ENCODE measurements at regions not wholly inside any gene's neighbourhood (a gene's known extent, or its start where the extent isn't known, plus 50 kb on each side); places are given as distances from the start of the nearest gene placed in this dataset.
A peak's percentile ranks its signal among the peaks of the same experiment; 100 is the strongest.
"Not testable (repeated sequence)": the region's sequence is repeated elsewhere in the genome, so short reads cannot be mapped to it uniquely, and the experiment has no call there.

- DNase-seq: no peak
These were observed 103.8 kb upstream of the COPS8 start for GRCh38 chr2:236981701-236982485.

GRCh38 chr2:236982693-236983455 is 102.8 kb upstream of the COPS8 start:
- DNase-seq: no peak

- DNase-seq: no peak
These were observed 101.6 kb upstream of the COPS8 start for GRCh38 chr2:236984046-236984445.

- DNase-seq: no peak
These were observed 99.8 kb upstream of the COPS8 start for GRCh38 chr2:236985761-236986339.

GRCh38 chr2:236986524-236987330 is 99.0 kb upstream of the COPS8 start:
- DNase-seq: no peak

- no peak for DNase-seq
These were observed 97.5 kb upstream of the COPS8 start for GRCh38 chr2:236988216-236988615.

- DNase-seq: peak; percentile 66 to 78 (median 77)
These were observed 96.7 kb upstream of the COPS8 start for GRCh38 chr2:236988690-236989624.

GRCh38 chr2:236990552-236990951 is 95.1 kb upstream of the COPS8 start:
- DNase-seq: no peak

GRCh38 chr2:236991874-236992273 is 93.8 kb upstream of the COPS8 start:
- no peak for DNase-seq

GRCh38 chr2:236993286-236993685 is 92.4 kb upstream of the COPS8 start:
- no peak for DNase-seq

GRCh38 chr2:236994361-236994760 is 91.3 kb upstream of the COPS8 start:
- no peak for DNase-seq

- DNase-seq: no peak
These were observed 88.5 kb upstream of the COPS8 start for GRCh38 chr2:236997069-236997715.

GRCh38 chr2:236998236-236998635 is 87.5 kb upstream of the COPS8 start:
- DNase-seq: no peak

GRCh38 chr2:236998758-236999157 is 86.9 kb upstream of the COPS8 start:
- DNase-seq: no peak

GRCh38 chr2:237000481-237000880 is 85.2 kb upstream of the COPS8 start:
- DNase-seq: no peak

- DNase-seq: not testable (repeated sequence)
These were observed 80.3 kb upstream of the COPS8 start for GRCh38 chr2:237005341-237005740.

GRCh38 chr2:237011206-237011795 is 74.4 kb upstream of the COPS8 start:
- no peak for DNase-seq

- no peak for DNase-seq
These were observed 73.7 kb upstream of the COPS8 start for GRCh38 chr2:237012004-237012403.

- no peak for DNase-seq
These were observed 73.0 kb upstream of the COPS8 start for GRCh38 chr2:237012577-237013267.

All from suppressor macrophage treated with lipopolysaccharide for 1 hour (primary cell).